ENCODE measurements at regions not wholly inside any gene's neighbourhood (a gene's known extent, or its start where the extent isn't known, plus 50 kb on each side); places are given as distances from the start of the nearest gene placed in this dataset.

DNA sequence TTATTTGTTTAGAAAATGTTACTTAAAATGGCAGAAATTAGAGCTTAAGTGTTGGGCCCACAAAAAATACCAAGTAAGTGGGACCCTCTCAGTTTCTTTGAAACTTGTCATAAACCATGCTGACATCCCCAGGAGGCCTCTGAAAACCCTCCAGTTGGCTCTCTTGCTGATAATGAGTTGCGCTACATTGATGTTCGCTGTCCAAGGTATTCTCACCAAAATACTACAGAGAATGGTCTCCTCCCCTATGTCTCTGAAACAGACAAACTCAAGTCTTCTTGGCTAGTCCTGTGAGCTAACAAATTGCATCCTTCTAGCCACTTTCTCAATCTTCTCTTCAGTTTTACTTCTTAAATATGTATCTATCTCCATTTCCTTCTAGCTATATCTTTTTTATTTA is 669.4 kb downstream of the IRS1 start:
- no peak overlapping the region for H3K4me3 ChIP-seq
- no peak overlapping the region for H3K27ac ChIP-seq
- H3K9me3 ChIP-seq (replicated peaks): no peaks in the 10 kb centered on the region
- no peaks in the 10 kb centered on the region for H3K27me3 ChIP-seq (replicated peaks)
- DNase-seq (ENCODE audit: low read depth in 1 of 2, low spot score in 2 of 2): no peak
- no peaks in the 10 kb centered on the region for H3K36me3 ChIP-seq
- H3K4me1 ChIP-seq (replicated peaks): no peaks in the 10 kb centered on the region

DNA sequence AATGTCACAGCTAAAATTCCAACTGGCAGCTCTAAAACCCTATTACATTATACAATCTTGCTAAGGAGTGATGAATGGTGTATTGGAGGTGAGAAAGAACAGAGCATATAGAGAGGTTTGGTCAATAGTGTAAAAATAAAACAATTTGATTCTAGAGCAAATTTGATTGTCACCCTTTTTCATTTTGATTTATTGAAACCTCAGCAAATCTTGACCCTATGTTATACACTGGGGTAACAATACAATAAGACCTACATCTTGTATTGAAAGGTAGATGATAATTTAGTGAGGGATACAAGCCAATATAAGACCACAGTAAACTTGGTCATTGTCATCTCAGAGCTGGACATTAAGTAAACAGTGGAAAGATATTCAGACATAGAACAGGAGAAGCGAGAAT is 671.9 kb downstream of the IRS1 start:
- Histone ChIP-seq H3K27me3 (replicated peaks) (no peaks in the 10 kb centered on the region), H3K36me3 (no peaks in the 10 kb centered on the region), H3K4me3 (no peak overlapping the region), H3K4me1 (replicated peaks) (no peaks in the 10 kb centered on the region; the same call in 1 of the 2 replicates), H3K27ac (no peak overlapping the region), H3K9me3 (replicated peaks) (no peaks in the 10 kb centered on the region)
- no peak for DNase-seq (ENCODE audit: low read depth in 1 of 2, low spot score in 2 of 2)

GRCh38 chr2:226126104-226126503 is 673.5 kb downstream of the IRS1 start:
- DNase-seq (ENCODE audit: low read depth in 1 of 2, low spot score in 2 of 2): no peak
- H3K27me3 ChIP-seq (replicated peaks): no peaks in the 10 kb centered on the region

GRCh38 chr2:226125176-226125883 is 674.3 kb downstream of the IRS1 start:
- Histone ChIP-seq H3K9me3 (replicated peaks) (no peaks in the 10 kb centered on the region), H3K36me3 (no peaks in the 10 kb centered on the region), H3K4me1 (replicated peaks) (no peaks in the 10 kb centered on the region; the same call in 1 of the 2 replicates), H3K4me3 (no peak overlapping the region), H3K27ac (no peak overlapping the region), H3K27me3 (replicated peaks) (no peaks in the 10 kb centered on the region)
- DNase-seq (ENCODE audit: low read depth in 1 of 2, low spot score in 2 of 2): no peak

More at GRCh38 chr2:226126104-226126503, 673.5 kb downstream of the IRS1 start:
- H3K9me3 ChIP-seq (replicated peaks): no peaks in the 10 kb centered on the region
- no peaks in the 10 kb centered on the region; the same call in 1 of the 2 replicates for H3K4me1 ChIP-seq (replicated peaks)
- H3K4me3 ChIP-seq: no peak overlapping the region
- no peak overlapping the region for H3K27ac ChIP-seq
- H3K36me3 ChIP-seq: no peaks in the 10 kb centered on the region

DNA sequence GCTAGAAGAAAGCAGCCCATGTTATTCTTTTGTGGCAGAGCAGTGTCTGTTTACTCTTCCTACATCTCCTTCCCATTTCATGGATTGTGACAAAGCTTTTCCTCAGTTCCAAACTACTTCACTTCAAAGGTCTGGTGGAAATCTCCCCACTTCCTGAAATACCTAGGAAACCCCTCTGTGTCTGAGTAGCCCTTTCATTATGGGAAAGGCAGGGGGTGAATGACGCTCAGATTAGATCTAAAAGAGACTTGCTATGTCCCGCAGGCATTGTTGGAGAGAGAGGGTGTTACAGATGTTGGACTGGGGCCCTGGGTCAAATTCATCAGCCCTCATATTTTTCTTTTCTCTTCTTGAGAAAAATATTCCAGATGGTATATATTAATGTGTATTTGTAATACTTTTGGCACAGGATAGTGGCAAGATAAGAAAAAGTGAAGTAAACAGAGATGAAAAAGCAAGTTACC is 675.0 kb downstream of the IRS1 start:
- no peaks in the 10 kb centered on the region for H3K36me3 ChIP-seq
- no peaks in the 10 kb centered on the region for H3K9me3 ChIP-seq (replicated peaks)
- H3K27me3 ChIP-seq (replicated peaks): no peaks in the 10 kb centered on the region
- H3K27ac ChIP-seq: no peak overlapping the region
- DNase-seq (ENCODE audit: low read depth in 1 of 2, low spot score in 2 of 2): no peak
- no peaks in the 10 kb centered on the region; the same call in 1 of the 2 replicates for H3K4me1 ChIP-seq (replicated peaks)
- no peak overlapping the region for H3K4me3 ChIP-seq

DNA sequence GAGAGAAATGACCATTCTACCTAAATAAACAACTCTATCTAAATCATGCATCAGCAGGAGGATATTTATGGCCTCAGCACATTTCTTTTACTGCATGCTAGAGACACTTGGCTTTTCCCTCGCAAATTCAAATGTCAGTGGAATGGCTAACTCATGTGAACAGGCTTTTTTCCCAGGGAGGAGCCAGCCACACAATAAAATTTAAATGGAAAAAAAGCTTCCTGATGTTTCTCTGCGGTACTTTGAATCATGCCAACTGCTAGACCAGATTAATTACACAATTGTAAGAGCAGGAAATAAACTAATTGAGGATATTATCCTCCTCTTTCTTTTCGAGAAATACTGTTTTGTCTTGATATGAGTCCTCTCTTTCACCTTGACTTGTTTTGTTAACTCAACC is 676.3 kb downstream of the IRS1 start:
- Histone ChIP-seq H3K4me3 (no peak overlapping the region), H3K4me1 (replicated peaks) (peaks cover 12% of the 10 kb centered on the region), H3K27ac (no peak overlapping the region), H3K36me3 (no peaks in the 10 kb centered on the region), H3K27me3 (replicated peaks) (no peaks in the 10 kb centered on the region), H3K9me3 (replicated peaks) (no peaks in the 10 kb centered on the region)
- no peak for DNase-seq (ENCODE audit: low read depth in 1 of 2, low spot score in 2 of 2)

GRCh38 chr2:226122041-226122440 is 677.6 kb downstream of the IRS1 start:
- peaks cover 24% of the 10 kb centered on the region for H3K4me1 ChIP-seq (replicated peaks)

DNA sequence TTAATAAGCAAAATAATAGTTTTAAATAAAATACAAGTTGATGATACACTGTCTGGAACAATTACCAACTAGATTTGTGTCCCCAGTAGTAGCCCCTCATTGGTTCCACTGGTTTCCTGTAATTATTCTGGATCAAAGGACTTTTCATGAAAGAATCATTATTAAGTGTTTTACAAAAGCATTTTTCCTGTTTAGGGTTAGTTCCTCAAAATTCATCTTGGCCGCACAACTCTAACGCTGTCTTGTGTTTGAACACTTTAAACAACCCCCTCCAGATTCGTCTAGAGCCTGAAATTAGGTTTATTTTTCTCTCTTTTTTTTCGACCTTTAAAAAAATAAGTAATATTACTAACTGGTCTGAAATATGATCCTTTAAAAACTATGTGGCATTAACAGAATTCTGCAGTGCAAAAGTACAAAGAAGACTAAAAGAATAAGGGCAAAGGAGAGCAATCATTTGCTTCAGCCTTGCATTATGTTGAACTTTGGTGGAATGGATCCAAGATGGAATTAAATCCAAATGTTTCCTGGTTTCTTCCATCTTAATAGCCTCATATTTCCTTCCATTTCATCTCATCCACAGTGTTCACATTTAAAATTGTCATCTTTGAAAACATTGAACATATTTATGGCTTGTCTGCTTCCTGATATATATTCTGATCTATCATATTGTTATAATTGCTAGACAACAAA is 678.4 kb downstream of the IRS1 start:
- H3K36me3 ChIP-seq: no peaks in the 10 kb centered on the region
- no peak overlapping the region for H3K27ac ChIP-seq
- H3K27me3 ChIP-seq (replicated peaks): no peaks in the 10 kb centered on the region
- H3K4me1 ChIP-seq (replicated peaks): peaks cover 26% of the 10 kb centered on the region
- no peak for DNase-seq (ENCODE audit: low read depth in 1 of 2, low spot score in 2 of 2)
- H3K9me3 ChIP-seq (replicated peaks): no peaks in the 10 kb centered on the region
- no peak overlapping the region for H3K4me3 ChIP-seq

More at GRCh38 chr2:226122041-226122440, 677.6 kb downstream of the IRS1 start:
- no peak overlapping the region for H3K4me3 ChIP-seq
- H3K27ac ChIP-seq: no peak overlapping the region
- no peaks in the 10 kb centered on the region for H3K27me3 ChIP-seq (replicated peaks)
- no peak for DNase-seq (ENCODE audit: low read depth in 1 of 2, low spot score in 2 of 2)
- H3K9me3 ChIP-seq (replicated peaks): no peaks in the 10 kb centered on the region
- no peaks in the 10 kb centered on the region for H3K36me3 ChIP-seq

- no peaks in the 10 kb centered on the region for H3K9me3 ChIP-seq (replicated peaks)
- H3K4me3 ChIP-seq: no peak overlapping the region
- peak; percentile 73 to 80 for DNase-seq (ENCODE audit: low read depth in 1 of 2, low spot score in 2 of 2)
- peaks cover 46% of the 10 kb centered on the region for H3K4me1 ChIP-seq (replicated peaks)
- no peaks in the 10 kb centered on the region for H3K36me3 ChIP-seq
- peak overlapping the region; percentile 68 for H3K27ac ChIP-seq
- H3K27me3 ChIP-seq (replicated peaks): no peaks in the 10 kb centered on the region
These were observed 680.9 kb downstream of the IRS1 start for GRCh38 chr2:226118471-226119429.

DNA sequence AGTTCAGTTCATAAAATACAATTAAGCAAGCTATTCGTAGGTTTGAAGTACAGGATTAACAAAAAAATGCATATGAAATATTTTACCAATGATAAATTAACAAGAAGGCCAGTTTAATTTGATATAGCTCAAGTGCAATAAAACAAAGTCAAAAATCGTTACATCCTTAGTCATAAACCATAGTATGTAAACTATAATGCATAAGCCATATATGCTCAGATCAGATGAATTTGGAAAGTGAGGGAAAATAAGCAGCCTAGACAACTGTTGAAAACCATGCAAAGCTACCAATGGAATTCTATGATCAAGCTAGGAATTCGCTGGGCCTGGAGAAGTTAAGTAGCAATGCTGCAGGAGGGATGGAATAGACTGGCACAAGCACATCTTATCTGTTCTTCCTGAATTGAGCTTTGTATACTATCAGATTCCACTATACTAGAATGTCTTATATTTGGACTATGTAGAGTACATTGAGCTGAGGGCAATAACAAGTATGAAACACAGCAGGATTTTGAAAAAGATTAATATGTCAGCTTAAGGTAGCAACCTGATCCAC is 682.0 kb downstream of the IRS1 start:
- Histone ChIP-seq H3K27ac (no peak overlapping the region), H3K27me3 (replicated peaks) (no peaks in the 10 kb centered on the region), H3K9me3 (replicated peaks) (no peaks in the 10 kb centered on the region), H3K36me3 (no peaks in the 10 kb centered on the region), H3K4me3 (no peak overlapping the region), H3K4me1 (replicated peaks) (peaks cover 46% of the 10 kb centered on the region)
- no peak for DNase-seq (ENCODE audit: low read depth in 1 of 2, low spot score in 2 of 2)

DNA sequence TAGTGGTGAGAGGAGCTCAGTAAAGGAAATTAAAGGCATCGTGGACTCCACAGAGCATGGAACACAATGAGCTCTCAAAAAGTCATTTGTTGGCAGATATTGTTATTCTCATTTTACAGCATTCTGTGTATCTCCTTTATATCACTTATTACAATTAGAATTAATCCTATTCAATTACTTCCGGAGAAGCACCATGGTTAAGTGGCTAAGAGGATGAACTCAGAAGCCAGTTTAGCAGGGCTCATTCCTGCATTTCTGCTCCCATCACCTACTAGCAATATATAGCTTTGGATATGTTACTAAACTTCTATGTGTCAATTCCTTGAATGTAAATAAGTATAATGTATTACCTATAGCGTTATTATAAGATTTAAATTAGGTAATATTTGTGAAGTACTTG is 683.3 kb downstream of the IRS1 start:
- H3K4me1 ChIP-seq (replicated peaks): peaks cover 46% of the 10 kb centered on the region
- no peaks in the 10 kb centered on the region for H3K36me3 ChIP-seq
- H3K4me3 ChIP-seq: no peak overlapping the region
- no peaks in the 10 kb centered on the region for H3K27me3 ChIP-seq (replicated peaks)
- no peak for DNase-seq (ENCODE audit: low read depth in 1 of 2, low spot score in 2 of 2)
- no peak overlapping the region for H3K27ac ChIP-seq
- H3K9me3 ChIP-seq (replicated peaks): no peaks in the 10 kb centered on the region

DNA sequence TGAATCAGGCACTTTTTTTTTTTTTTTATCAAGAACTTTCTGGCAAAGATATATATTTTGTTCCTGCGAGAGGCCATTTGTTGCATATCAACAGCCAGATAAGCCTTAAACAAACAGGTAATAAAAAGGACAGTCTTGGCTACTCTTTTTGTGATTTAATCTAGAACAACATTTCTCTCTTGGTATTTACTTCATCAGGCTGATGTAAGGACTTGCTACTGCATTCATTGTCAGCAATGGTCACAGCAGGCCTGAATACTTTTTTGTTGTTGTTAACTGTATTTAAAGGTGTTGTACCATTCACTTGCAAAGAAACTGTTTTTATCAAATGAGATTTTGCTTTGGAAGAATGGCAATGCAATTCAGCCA is 683.8 kb downstream of the IRS1 start:
- DNase-seq (ENCODE audit: low read depth in 1 of 2, low spot score in 2 of 2): peak in 1 of 2 experiments; percentile 20
- H3K9me3 ChIP-seq (replicated peaks): no peaks in the 10 kb centered on the region
- no peaks in the 10 kb centered on the region for H3K36me3 ChIP-seq
- peaks cover 46% of the 10 kb centered on the region for H3K4me1 ChIP-seq (replicated peaks)
- H3K27me3 ChIP-seq (replicated peaks): no peaks in the 10 kb centered on the region
- peak overlapping the region; percentile 78 for H3K27ac ChIP-seq
- no peak overlapping the region for H3K4me3 ChIP-seq

GRCh38 chr2:226115102-226115831 is 684.4 kb downstream of the IRS1 start:
- no peaks in the 10 kb centered on the region for H3K9me3 ChIP-seq (replicated peaks)
- peak; percentile 57 to 92 for DNase-seq (ENCODE audit: low read depth in 1 of 2, low spot score in 2 of 2)
- H3K4me3 ChIP-seq: no peak overlapping the region
- peak overlapping the region; percentile 78 for H3K27ac ChIP-seq
- H3K27me3 ChIP-seq (replicated peaks): no peaks in the 10 kb centered on the region
- peaks cover 46% of the 10 kb centered on the region for H3K4me1 ChIP-seq (replicated peaks)
- H3K36me3 ChIP-seq: no peaks in the 10 kb centered on the region

Data from SJSA1 (cell line).